ENCODE measurements at regions not wholly inside any gene's neighbourhood (a gene's known extent, or its start where the extent isn't known, plus 50 kb on each side); places are given as distances from the start of the nearest gene placed in this dataset.

DNA sequence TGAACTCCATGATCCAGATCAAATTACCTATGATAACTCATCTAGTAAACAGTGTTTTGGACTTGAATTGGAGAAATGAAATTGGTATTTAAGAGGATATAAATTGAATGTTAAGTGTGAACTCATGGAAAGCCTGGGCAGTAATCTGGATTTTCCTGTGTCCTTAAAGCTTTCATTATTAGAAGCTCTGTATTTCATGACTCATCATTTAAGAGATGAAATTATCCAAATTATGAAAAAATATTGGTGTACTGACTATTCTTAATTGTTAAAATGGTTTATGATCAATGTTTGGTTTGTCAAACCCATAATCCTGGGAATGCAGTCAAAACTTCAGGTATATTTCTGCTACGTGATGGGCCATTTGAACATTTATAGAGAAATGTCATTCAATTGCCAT lies 332.2 kb upstream of the ST6GAL2 start:
- TF ChIP-seq EZH2 (IDR thresholded peaks at IDR 0.05; ENCODE audit: borderline replicate concordance, low read depth, low read length, poor library complexity, severe bottlenecking) (no peak), CTCF (conservative IDR thresholded peaks at IDR 0.05; ENCODE audit: low read depth, low read length) (no peak)
- Histone ChIP-seq H3K27me3 (replicated peaks; ENCODE audit: insufficient read depth, low read depth, low read length, poor library complexity) (no peaks in the 10 kb centered on the region), H3K4me1 (ENCODE audit: insufficient read depth, low read length, poor library complexity, severe bottlenecking) (no peaks in the 10 kb centered on the region), H3K4me3 (ENCODE audit: low read depth, low read length, poor library complexity, severe bottlenecking) (no peak overlapping the region), H3K9me3 (ENCODE audit: low read depth, low read length, poor library complexity, severe bottlenecking) (peaks cover 17% of the 10 kb centered on the region), H3K27ac (ENCODE audit: low read depth, low read length, poor library complexity, severe bottlenecking) (no peak overlapping the region), H3K36me3 (ENCODE audit: insufficient read depth, low read length, poor library complexity, severe bottlenecking) (no peaks in the 10 kb centered on the region)
- intact Hi-C loops (cut with micrococcal nuclease; ENCODE audit: unreplicated experiment) = no loop called here
- ChIA-PET CTCF (no interaction called here), POLR2A (ENCODE audit: low non-redundant PET) (no interaction called here)
- no peak for DNase-seq (ENCODE audit: low spot score)
- BruUV-seq (replicated peaks) = no TSS peak

- intact Hi-C loops (cut with micrococcal nuclease; ENCODE audit: unreplicated experiment) = no loop called here
- H3K36me3 ChIP-seq (ENCODE audit: insufficient read depth, low read length, poor library complexity, severe bottlenecking) = no peaks in the 10 kb centered on the region
- no peak overlapping the region for H3K4me3 ChIP-seq (ENCODE audit: low read depth, low read length, poor library complexity, severe bottlenecking)
- CTCF ChIA-PET = no interaction called here
- POLR2A ChIA-PET (ENCODE audit: low non-redundant PET) = no interaction called here
- DNase-seq (ENCODE audit: low spot score) = no peak
- TF ChIP-seq CTCF (conservative IDR thresholded peaks at IDR 0.05; ENCODE audit: low read depth, low read length) (no peak), EZH2 (IDR thresholded peaks at IDR 0.05; ENCODE audit: borderline replicate concordance, low read depth, low read length, poor library complexity, severe bottlenecking) (no peak)
- H3K27me3 ChIP-seq (replicated peaks; ENCODE audit: insufficient read depth, low read depth, low read length, poor library complexity) = no peaks in the 10 kb centered on the region
- H3K4me1 ChIP-seq (ENCODE audit: insufficient read depth, low read length, poor library complexity, severe bottlenecking) = no peaks in the 10 kb centered on the region
- no peak overlapping the region for H3K27ac ChIP-seq (ENCODE audit: low read depth, low read length, poor library complexity, severe bottlenecking)
- no TSS peak for BruUV-seq (replicated peaks)
- H3K9me3 ChIP-seq (ENCODE audit: low read depth, low read length, poor library complexity, severe bottlenecking) = peaks cover 6% of the 10 kb centered on the region
Measured at GRCh38 chr2:107222466-107222865, 336.5 kb upstream of the ST6GAL2 start.

DNA sequence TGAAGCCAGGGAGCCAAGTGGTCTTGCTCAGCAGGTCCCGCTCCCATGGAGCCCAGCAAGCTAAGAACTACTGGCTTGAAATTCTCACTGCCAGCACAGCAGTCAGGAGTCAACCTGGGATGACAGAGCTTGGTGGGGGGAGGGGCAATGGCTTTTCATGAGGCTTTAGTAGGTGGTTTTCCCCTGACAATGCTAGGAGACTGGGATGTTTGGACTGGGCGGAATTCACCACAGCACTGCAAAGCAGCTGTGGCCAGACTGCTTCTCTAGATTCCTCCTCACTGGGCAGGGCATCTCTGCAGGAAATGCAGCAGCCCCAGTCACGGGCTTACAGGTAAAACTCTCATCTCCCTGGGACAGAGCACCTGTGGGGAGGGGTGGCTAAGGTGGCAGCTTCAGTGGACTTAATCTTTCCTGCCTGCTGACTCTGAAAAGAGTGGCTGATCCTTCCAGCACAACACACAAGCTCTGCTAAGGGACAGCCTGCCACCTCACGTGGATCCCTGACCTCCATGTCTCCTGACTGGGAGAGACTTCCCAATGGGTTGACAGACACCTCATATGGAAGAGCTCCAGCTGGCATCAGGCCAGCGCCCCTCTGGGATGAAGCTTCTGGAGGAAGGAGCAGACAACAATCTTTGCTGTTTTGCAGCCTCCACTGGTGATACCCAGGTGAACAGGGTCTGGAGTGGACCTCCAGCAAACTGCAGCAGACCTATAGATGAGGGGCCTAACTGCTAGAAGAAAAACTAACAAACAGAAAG lies 349.7 kb upstream of the ST6GAL2 start:
- no TSS peak for BruUV-seq (replicated peaks)
- Histone ChIP-seq H3K9me3 (ENCODE audit: low read depth, low read length, poor library complexity, severe bottlenecking) (peaks cover 10% of the 10 kb centered on the region), H3K4me3 (ENCODE audit: low read depth, low read length, poor library complexity, severe bottlenecking) (no peak overlapping the region), H3K36me3 (ENCODE audit: insufficient read depth, low read length, poor library complexity, severe bottlenecking) (no peaks in the 10 kb centered on the region), H3K27me3 (replicated peaks; ENCODE audit: insufficient read depth, low read depth, low read length, poor library complexity) (no peaks in the 10 kb centered on the region), H3K4me1 (ENCODE audit: insufficient read depth, low read length, poor library complexity, severe bottlenecking) (no peaks in the 10 kb centered on the region), H3K27ac (ENCODE audit: low read depth, low read length, poor library complexity, severe bottlenecking) (no peak overlapping the region)
- TF ChIP-seq EZH2 (IDR thresholded peaks at IDR 0.05; ENCODE audit: borderline replicate concordance, low read depth, low read length, poor library complexity, severe bottlenecking) = no peak
- no peak for TF ChIP-seq CTCF (conservative IDR thresholded peaks at IDR 0.05; ENCODE audit: low read depth, low read length)
- intact Hi-C loops (cut with micrococcal nuclease; ENCODE audit: unreplicated experiment) = no loop called here
- no peak for DNase-seq (ENCODE audit: low spot score)
- ChIA-PET CTCF (no interaction called here), POLR2A (ENCODE audit: low non-redundant PET) (no interaction called here)

Data from A673 (cell line).